GM18858 (cell line): ENCODE measurements at regions not wholly inside any gene's neighbourhood (a gene's known extent, or its start where the extent isn't known, plus 50 kb on each side); places are given as distances from the start of the nearest gene placed in this dataset.

Experiments
- ATAC-seq: cut with Tn5 transposase; IDR thresholded peaks from one replicate; pipeline ENCODE4 v1.9.1; 2021; ENCODE audit not compliant: unreplicated experiment

GRCh38 chr18:60965856-60966255 lies 367.4 kb upstream of the CDH20 start:
- ATAC-seq, result no peak

GRCh38 chr18:60966876-60967275 lies 366.4 kb upstream of the CDH20 start:
- no peak for ATAC-seq

DNA sequence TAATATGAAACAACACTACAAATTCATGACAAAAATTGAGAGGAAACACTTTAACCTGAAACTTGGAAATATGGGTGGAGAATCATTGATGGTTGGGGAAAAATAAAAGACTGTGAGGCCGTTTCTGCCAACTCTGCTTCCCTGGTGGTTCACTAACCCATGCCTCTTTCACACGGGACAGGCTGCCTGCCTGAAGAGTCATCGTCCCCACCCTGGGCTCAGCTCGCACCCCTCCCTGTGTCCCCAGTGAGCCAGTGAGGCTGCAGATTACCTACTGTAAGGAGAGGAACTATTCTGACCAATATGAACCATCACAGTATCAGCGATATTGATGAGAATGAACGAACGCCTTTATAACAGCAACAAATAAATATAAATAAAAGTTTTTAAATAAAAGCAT lies 357.8 kb upstream of the CDH20 start:
- ATAC-seq, result no peak

DNA sequence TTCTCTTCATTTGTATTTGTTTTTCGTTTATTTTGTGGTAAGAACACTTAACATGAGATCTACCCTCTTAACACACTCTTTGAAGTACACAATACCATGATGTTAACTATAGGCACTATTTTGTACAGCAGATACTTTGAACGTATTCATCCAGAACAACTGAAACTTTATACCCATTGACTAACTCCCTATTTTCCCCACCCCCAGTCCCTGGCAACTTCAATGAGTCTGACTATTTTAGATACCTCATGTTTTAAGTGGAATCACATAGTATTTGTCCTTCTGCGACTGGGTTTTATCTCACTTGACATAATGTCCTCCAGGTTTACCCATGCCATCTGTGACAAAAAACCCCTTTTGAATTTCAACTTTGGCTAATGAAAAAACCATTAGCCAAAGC lies 356.3 kb upstream of the CDH20 start:
- ATAC-seq, result no peak

DNA sequence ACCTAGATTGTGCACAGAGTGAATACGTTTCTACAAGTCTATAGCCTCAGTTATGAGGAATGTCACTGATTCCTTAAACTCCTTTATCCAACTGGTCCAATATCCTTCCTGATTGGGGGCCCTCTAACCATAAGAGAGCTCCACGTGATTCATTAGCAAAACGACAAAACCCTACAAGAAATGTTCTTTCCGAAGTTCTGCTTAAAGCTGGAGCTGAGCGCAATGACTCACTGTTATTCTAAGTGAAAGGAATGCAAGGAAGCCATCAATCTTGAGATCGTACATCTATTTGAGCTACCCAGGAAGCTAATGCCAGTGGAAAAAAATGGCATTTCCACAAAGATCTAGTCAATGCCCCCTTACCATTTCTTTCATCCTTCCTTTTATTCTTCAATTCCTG lies 354.9 kb upstream of the CDH20 start:
- no peak for ATAC-seq

DNA sequence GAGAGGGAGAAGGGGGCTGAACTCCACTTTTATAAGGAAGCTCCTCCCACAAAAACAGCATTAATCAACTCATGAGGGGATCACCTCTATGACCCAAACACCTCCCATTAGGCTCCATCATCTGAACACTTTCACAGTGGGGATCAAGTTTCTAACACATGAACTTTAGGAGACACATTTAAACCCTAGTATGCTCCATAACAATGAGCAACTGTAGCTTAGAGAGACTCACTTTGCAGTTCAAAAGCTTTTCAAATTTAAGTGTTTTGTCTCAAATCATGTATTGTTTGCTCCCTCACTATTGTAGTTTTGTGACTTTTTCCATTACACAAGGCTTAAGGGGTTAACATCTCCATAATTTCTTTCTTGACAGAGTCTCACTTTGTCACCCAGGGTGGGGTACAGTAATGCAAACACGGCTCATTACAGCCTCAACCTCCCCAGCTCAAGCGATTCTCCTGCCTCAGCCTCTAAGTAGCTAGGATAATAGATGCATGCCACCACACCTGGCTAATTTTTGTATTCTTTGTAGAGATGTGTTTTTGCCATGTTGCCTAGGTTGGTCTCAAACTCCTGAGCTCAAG lies 352.7 kb upstream of the CDH20 start:
- ATAC-seq, result no peak

GRCh38 chr18:60981682-60982328 lies 351.4 kb upstream of the CDH20 start:
- ATAC-seq, result no peak

GRCh38 chr18:60982329-60982695 lies 350.9 kb upstream of the CDH20 start:
- no peak for ATAC-seq

- ATAC-seq, result no peak
Observed at GRCh38 chr18:60982928-60983327, 350.3 kb upstream of the CDH20 start.

- ATAC-seq, result no peak
Observed at GRCh38 chr18:60984510-60984909, 348.7 kb upstream of the CDH20 start.

GRCh38 chr18:60987963-60988362 lies 345.3 kb upstream of the CDH20 start:
- ATAC-seq, result no peak

- ATAC-seq, result no peak
Observed at GRCh38 chr18:60996326-60996725, 336.9 kb upstream of the CDH20 start.

DNA sequence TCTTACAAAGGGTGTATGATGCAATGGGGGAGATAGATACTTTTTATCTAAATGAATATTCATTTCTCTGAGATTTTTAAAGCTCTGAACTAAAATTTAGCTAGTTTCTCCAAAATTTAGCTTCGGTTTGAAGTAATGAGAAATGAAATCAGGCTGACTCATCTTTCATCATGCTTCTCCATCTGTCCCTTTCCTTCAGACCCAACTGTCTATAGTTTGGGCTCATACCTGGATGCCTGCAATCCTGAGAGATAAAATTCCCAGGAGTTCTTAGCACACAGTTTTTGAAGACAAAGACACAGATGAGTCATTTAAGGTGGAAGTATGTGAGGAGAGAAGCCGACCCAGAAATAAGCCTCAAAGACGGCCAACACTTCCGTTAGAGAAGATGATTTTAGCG lies 336.4 kb upstream of the CDH20 start:
- ATAC-seq, result no peak

DNA sequence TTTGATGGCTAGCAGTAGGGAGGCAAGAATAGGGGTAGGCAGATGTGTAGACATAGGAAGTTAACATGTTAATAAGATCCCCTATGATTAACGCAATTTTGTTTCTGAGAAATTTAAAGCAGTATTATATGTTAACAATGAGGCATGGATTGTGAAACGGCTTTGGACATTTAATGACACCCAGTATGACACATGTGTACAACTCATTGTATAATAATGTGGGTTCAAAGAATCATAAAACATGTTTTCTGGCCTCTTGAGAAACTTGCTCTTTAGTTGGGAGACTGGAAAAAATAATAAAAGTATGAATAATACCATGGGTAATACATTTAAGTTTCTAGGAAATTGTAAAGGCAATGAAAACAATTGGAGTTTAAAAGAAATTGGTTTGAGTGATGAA lies 332.1 kb upstream of the CDH20 start:
- no peak for ATAC-seq

DNA sequence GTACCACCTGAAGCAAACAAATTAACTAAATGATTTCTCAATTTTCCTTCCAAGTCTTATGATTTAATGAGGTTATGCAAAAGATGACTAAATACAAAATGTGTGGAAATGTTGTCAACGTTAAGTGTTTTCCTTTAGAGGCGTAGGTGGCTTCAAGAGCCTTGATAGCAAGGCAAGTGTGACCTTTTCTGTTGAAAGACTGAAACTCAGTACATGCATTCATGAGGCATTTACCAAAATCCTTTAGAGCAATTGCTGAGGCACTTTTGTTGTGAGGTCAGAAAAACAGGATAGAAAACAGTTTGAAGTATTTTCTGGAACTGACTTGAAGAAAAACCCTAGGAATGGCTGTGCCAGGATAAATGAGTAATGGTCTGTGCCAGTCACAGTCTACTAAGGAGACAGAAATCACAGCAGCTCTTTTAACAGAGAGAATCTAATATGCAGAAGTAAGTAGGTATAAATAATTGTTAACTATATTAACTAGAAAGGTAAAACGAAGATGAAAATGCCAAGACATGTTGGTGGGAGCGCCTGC lies 326.5 kb upstream of the CDH20 start:
- ATAC-seq, result no peak

GRCh38 chr18:61019338-61020301 lies 313.6 kb upstream of the CDH20 start:
- no peak for ATAC-seq

DNA sequence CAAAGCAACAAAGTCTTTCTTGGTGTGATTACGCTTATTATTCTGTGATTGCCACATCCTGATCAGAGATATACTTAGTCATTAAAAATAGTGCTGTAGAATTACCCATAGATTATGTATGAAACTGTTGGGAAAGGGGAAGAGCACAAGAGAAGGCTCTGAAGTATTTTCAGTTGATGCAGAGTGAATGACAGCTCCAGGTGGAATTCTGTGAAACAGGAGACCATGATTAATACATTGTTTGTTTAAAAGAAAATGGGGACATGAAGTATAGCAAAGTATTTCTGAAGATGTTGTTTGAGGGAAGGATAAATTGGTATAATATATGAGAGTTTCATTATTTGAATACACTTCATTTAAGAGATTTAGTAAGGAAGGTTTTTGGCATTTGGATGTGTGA lies 307.6 kb upstream of the CDH20 start:
- no peak for ATAC-seq

- ATAC-seq, result no peak
Observed at GRCh38 chr18:61031626-61032025, 301.6 kb upstream of the CDH20 start.

GRCh38 chr18:61034580-61034979 lies 298.6 kb upstream of the CDH20 start:
- ATAC-seq, result no peak

DNA sequence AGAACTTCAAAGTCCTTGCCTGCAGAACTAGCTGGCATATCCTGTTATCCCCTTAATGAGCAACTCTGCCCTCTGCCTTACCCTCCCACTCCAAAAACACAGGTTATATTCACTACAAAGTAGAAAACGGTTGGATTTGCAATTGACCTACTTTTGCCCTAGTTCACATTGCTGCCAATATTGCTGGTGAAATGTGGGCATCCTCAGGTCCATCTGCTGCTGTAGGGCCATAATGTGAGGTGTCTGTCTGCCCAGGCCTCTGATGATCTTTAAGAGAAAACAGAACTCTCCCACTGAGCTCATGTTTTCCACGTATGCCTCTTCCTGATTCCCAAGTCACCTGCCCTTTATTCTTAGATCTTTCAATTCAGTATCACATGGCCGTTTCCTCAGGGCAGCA lies 294.0 kb upstream of the CDH20 start:
- no peak for ATAC-seq

DNA sequence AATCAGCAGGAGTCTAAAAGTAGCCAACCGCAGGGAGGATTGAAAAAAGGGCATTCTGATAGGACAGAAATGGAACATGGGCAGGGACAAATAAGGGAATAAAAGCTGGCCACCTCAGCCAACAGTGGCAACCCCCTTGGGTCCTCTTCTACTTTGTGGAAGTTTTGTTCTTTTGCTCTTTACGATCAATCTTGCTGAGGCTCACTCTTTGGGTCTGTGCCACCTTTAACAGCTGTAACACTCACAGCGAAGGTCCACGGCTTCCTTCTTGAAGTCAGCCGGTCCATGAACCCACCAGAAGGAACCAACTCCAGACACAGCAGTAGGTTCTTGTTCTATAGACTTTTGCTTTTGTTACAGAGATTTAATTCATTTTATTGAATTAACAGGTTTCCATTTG lies 285.4 kb upstream of the CDH20 start:
- ATAC-seq, result no peak

GRCh38 chr18:61057443-61057842 lies 275.8 kb upstream of the CDH20 start:
- ATAC-seq, result no peak
